Middle frontal gyrus (tissue), 1 donor: ENCODE measurements at regions not wholly inside any gene's neighbourhood (a gene's known extent, or its start where the extent isn't known, plus 50 kb on each side); places are given as distances from the start of the nearest gene placed in this dataset.

Experiments used
- DNase-seq: peaks from one replicate; pipeline ENCODE4 v3.0.0-alpha.2; 2015; ENCODE audit warnings: low spot score; ENCODE audit errors: extremely low spot score

GRCh38 chr12:107223821-107224220, 130.5 kb upstream of the CRY1 start:
- DNase-seq, result no peak

GRCh38 chr12:107225635-107226034, 132.3 kb upstream of the CRY1 start:
- no peak for DNase-seq

- no peak for DNase-seq
These were observed 132.8 kb upstream of the CRY1 start for GRCh38 chr12:107226126-107226525.

- no peak for DNase-seq
These were observed 134.7 kb upstream of the CRY1 start for GRCh38 chr12:107228076-107228475.

GRCh38 chr12:107229827-107230226, 136.5 kb upstream of the CRY1 start:
- no peak for DNase-seq

GRCh38 chr12:107231303-107231702, 138.0 kb upstream of the CRY1 start:
- no peak for DNase-seq

GRCh38 chr12:107233551-107233950, 140.2 kb upstream of the CRY1 start:
- no peak for DNase-seq

GRCh38 chr12:107235600-107235999, 142.3 kb upstream of the CRY1 start:
- no peak for DNase-seq

GRCh38 chr12:107236824-107237511, 143.6 kb upstream of the CRY1 start:
- no peak for DNase-seq

GRCh38 chr12:107238296-107238695, 144.9 kb upstream of the CRY1 start:
- DNase-seq, result no peak

GRCh38 chr12:107241411-107241810, 148.1 kb upstream of the CRY1 start:
- DNase-seq, result no peak

GRCh38 chr12:107242189-107242588, 148.8 kb upstream of the CRY1 start:
- DNase-seq, result no peak

- no peak for DNase-seq
These were observed 150.0 kb upstream of the CRY1 start for GRCh38 chr12:107243341-107243740.

- no peak for DNase-seq
These were observed 151.2 kb upstream of the CRY1 start for GRCh38 chr12:107244584-107244983.

GRCh38 chr12:107247650-107248049, 154.3 kb upstream of the CRY1 start:
- no peak for DNase-seq

GRCh38 chr12:107248187-107248586, 154.8 kb upstream of the CRY1 start:
- no peak for DNase-seq

GRCh38 chr12:107251288-107251687, 157.9 kb upstream of the CRY1 start:
- no peak for DNase-seq

- DNase-seq, result no peak
These were observed 160.0 kb upstream of the CRY1 start for GRCh38 chr12:107253361-107253760.

- DNase-seq, result no peak
These were observed 161.0 kb upstream of the CRY1 start for GRCh38 chr12:107254258-107254856.

- DNase-seq, result no peak
These were observed 165.4 kb upstream of the CRY1 start for GRCh38 chr12:107258780-107259179.

GRCh38 chr12:107263980-107264379, 170.6 kb upstream of the CRY1 start:
- DNase-seq, result no peak

- no peak for DNase-seq
These were observed 171.3 kb upstream of the CRY1 start for GRCh38 chr12:107264667-107265066.

GRCh38 chr12:107267604-107268003, 174.3 kb upstream of the CRY1 start:
- no peak for DNase-seq
